IPS-20b (cell line): ENCODE measurements at regions not wholly inside any gene's neighbourhood (a gene's known extent, or its start where the extent isn't known, plus 50 kb on each side); places are given as distances from the start of the nearest gene placed in this dataset.
"Not testable (repeated sequence)": the region's sequence is repeated elsewhere in the genome, so short reads cannot be mapped to it uniquely, and the experiment has no call there.

ENCODE experiments used
- H3K27ac ChIP-seq: one replicate; pipeline ENCODE4 v1.5.1; 2013; ENCODE audit warnings: low read length
- H3K27me3 ChIP-seq: 2 replicates; pipeline ENCODE4 v1.6.1; 2013; ENCODE audit warnings: mild to moderate bottlenecking, low read length, inconsistent platforms; ENCODE audit not compliant: insufficient read depth
- H3K36me3 ChIP-seq: 2 replicates; pipeline ENCODE4 v1.6.1; 2013; ENCODE audit warnings: low read depth, mild to moderate bottlenecking, inconsistent platforms, low read length, moderate library complexity; ENCODE audit not compliant: insufficient read depth
- H3K4me1 ChIP-seq: 2 replicates; pipeline ENCODE4 v1.6.1; 2013; ENCODE audit warnings: mild to moderate bottlenecking, control low read depth, inconsistent platforms, low read length, moderate library complexity; ENCODE audit not compliant: insufficient read depth
- H3K4me3 ChIP-seq: 2 replicates; pipeline ENCODE4 v1.5.1; 2013; ENCODE audit warnings: mild to moderate bottlenecking, low read length, inconsistent platforms
- H3K9ac ChIP-seq: 2 replicates; pipeline ENCODE4 v1.6.1; 2013; ENCODE audit warnings: low read depth, mild to moderate bottlenecking, inconsistent platforms, low read length, moderate library complexity
- H3K9me3 ChIP-seq: 2 replicates; pipeline ENCODE4 v1.6.1; 2013; ENCODE audit warnings: mild to moderate bottlenecking, low read depth, low read length, inconsistent platforms; ENCODE audit not compliant: insufficient read depth

GRCh38 chr9:82808478-82808877 is 254.5 kb downstream of the RASEF start:
- H3K4me1 ChIP-seq: peaks cover 14% of the 10 kb centered on the region
- H3K27me3 ChIP-seq: no peaks in the 10 kb centered on the region
- H3K27ac ChIP-seq: no peak overlapping the region
- no peaks in the 10 kb centered on the region for H3K9me3 ChIP-seq
- H3K36me3 ChIP-seq: no peaks in the 10 kb centered on the region
- no peak overlapping the region for H3K4me3 ChIP-seq
- no peak overlapping the region for H3K9ac ChIP-seq

GRCh38 chr9:82810915-82811314 is 252.0 kb downstream of the RASEF start:
- H3K4me3 ChIP-seq: no peak overlapping the region
- H3K9ac ChIP-seq: no peak overlapping the region
- H3K27ac ChIP-seq: no peak overlapping the region
- H3K27me3 ChIP-seq: no peaks in the 10 kb centered on the region
- peaks cover 14% of the 10 kb centered on the region for H3K4me1 ChIP-seq
- H3K36me3 ChIP-seq: no peaks in the 10 kb centered on the region
- no peaks in the 10 kb centered on the region for H3K9me3 ChIP-seq

GRCh38 chr9:82819260-82819659 is 243.7 kb downstream of the RASEF start:
- no peak overlapping the region for H3K9ac ChIP-seq
- H3K9me3 ChIP-seq: no peaks in the 10 kb centered on the region
- no peak overlapping the region for H3K4me3 ChIP-seq
- no peak overlapping the region for H3K27ac ChIP-seq
- no peaks in the 10 kb centered on the region for H3K4me1 ChIP-seq
- no peaks in the 10 kb centered on the region for H3K27me3 ChIP-seq
- no peaks in the 10 kb centered on the region; the same call in 1 of the 2 replicates for H3K36me3 ChIP-seq

GRCh38 chr9:82820186-82820585 is 242.8 kb downstream of the RASEF start:
- no peak overlapping the region for H3K27ac ChIP-seq
- no peak overlapping the region for H3K9ac ChIP-seq
- no peak overlapping the region for H3K4me3 ChIP-seq
- H3K27me3 ChIP-seq: no peaks in the 10 kb centered on the region
- H3K9me3 ChIP-seq: no peaks in the 10 kb centered on the region
- H3K4me1 ChIP-seq: no peaks in the 10 kb centered on the region
- no peaks in the 10 kb centered on the region; the same call in 1 of the 2 replicates for H3K36me3 ChIP-seq

- Histone ChIP-seq H3K4me3 (no peak overlapping the region), H3K9ac (no peak overlapping the region), H3K36me3 (no peaks in the 10 kb centered on the region; the same call in 1 of the 2 replicates), H3K9me3 (peaks cover 3% of the 10 kb centered on the region; the same call in 1 of the 2 replicates), H3K27ac (no peak overlapping the region), H3K27me3 (no peaks in the 10 kb centered on the region), H3K4me1 (no peaks in the 10 kb centered on the region)
Measured at GRCh38 chr9:82829818-82830217, 233.1 kb downstream of the RASEF start.

GRCh38 chr9:82865524-82865923 is 197.4 kb downstream of the RASEF start:
- Histone ChIP-seq H3K27ac (no peak overlapping the region), H3K4me1 (peaks cover 3% of the 10 kb centered on the region; the same call in 1 of the 2 replicates), H3K9me3 (no peaks in the 10 kb centered on the region), H3K9ac (no peak overlapping the region), H3K4me3 (no peak overlapping the region), H3K27me3 (no peaks in the 10 kb centered on the region), H3K36me3 (no peaks in the 10 kb centered on the region)

- Histone ChIP-seq H3K9me3 (no peaks in the 10 kb centered on the region), H3K27me3 (no peaks in the 10 kb centered on the region), H3K4me1 (peaks cover 13% of the 10 kb centered on the region; the same call in 1 of the 2 replicates), H3K9ac (no peak overlapping the region), H3K36me3 (no peaks in the 10 kb centered on the region), H3K4me3 (no peak overlapping the region), H3K27ac (no peak overlapping the region)
Measured at GRCh38 chr9:82880336-82881050, 182.4 kb downstream of the RASEF start.

GRCh38 chr9:82882138-82882537 is 180.8 kb downstream of the RASEF start:
- Histone ChIP-seq H3K4me1 (peaks cover 13% of the 10 kb centered on the region; the same call in 1 of the 2 replicates), H3K27me3 (no peaks in the 10 kb centered on the region), H3K27ac (no peak overlapping the region), H3K36me3 (no peaks in the 10 kb centered on the region), H3K4me3 (no peak overlapping the region), H3K9me3 (no peaks in the 10 kb centered on the region), H3K9ac (no peak overlapping the region)

GRCh38 chr9:82882748-82883147 is 180.2 kb downstream of the RASEF start:
- H3K27ac ChIP-seq: no peak overlapping the region
- no peak overlapping the region; the same call in 1 of the 2 replicates for H3K9ac ChIP-seq
- no peaks in the 10 kb centered on the region for H3K36me3 ChIP-seq
- H3K4me3 ChIP-seq: no peak overlapping the region
- no peaks in the 10 kb centered on the region for H3K27me3 ChIP-seq
- no peaks in the 10 kb centered on the region for H3K9me3 ChIP-seq
- peaks cover 13% of the 10 kb centered on the region; the same call in 1 of the 2 replicates for H3K4me1 ChIP-seq

- Histone ChIP-seq H3K27ac (no peak overlapping the region), H3K4me3 (no peak overlapping the region), H3K27me3 (no peaks in the 10 kb centered on the region), H3K9ac (no peak overlapping the region), H3K4me1 (peaks cover 13% of the 10 kb centered on the region; the same call in 1 of the 2 replicates), H3K36me3 (no peaks in the 10 kb centered on the region), H3K9me3 (no peaks in the 10 kb centered on the region)
Measured at GRCh38 chr9:82883436-82883835, 179.5 kb downstream of the RASEF start.

GRCh38 chr9:82883974-82884373 is 179.0 kb downstream of the RASEF start:
- not testable (repeated sequence) for H3K9ac ChIP-seq, H3K9me3 ChIP-seq, H3K36me3 ChIP-seq, H3K27me3 ChIP-seq, H3K27ac ChIP-seq, H3K4me3 ChIP-seq
- H3K4me1 ChIP-seq: peaks cover 13% of the 10 kb centered on the region; the same call in 1 of the 2 replicates

GRCh38 chr9:82890401-82890800 is 172.5 kb downstream of the RASEF start:
- H3K4me3 ChIP-seq: no peak overlapping the region
- no peaks in the 10 kb centered on the region for H3K27me3 ChIP-seq
- no peak overlapping the region for H3K27ac ChIP-seq
- H3K36me3 ChIP-seq: no peaks in the 10 kb centered on the region
- H3K4me1 ChIP-seq: peaks cover 7% of the 10 kb centered on the region; the same call in 1 of the 2 replicates
- peaks cover 7% of the 10 kb centered on the region for H3K9me3 ChIP-seq
- no peak overlapping the region for H3K9ac ChIP-seq
